Stomach (tissue), 4 donors: ENCODE measurements at regions not wholly inside any gene's neighbourhood (a gene's known extent, or its start where the extent isn't known, plus 50 kb on each side); places are given as distances from the start of the nearest gene placed in this dataset.

ENCODE experiments used
- CTCF ChIP-seq, 7 experiments: fragments of 450-650 bp in 4 of 7; fragments of 200-600 bp in 3 of 7; sonication (generic) in 3 of 7; IDR thresholded peaks; one replicate each; pipeline ENCODE4 v1.5.1; 2016 to 2019; ENCODE audit warnings: antibody characterized with exemption in 7 of 7, control low read depth in 2 of 7, mild to moderate bottlenecking in 1 of 7
- EP300 ChIP-seq: sonication (generic); formaldehyde crosslinking; IDR thresholded peaks from one replicate; pipeline ENCODE4 v1.6.1; 2017; ENCODE audit warnings: antibody characterized with exemption
- POLR2A ChIP-seq, 4 donors: fragments of 450-650 bp; IDR thresholded peaks; one replicate each; pipeline ENCODE4 v1.6.1; 2016; ENCODE audit warnings: antibody characterized with exemption in 4 of 4, control low read depth in 2 of 4, mild to moderate bottlenecking in 1 of 4, moderate library complexity in 1 of 4
- POLR2AphosphoS5 ChIP-seq, 3 donors: sonication (generic); formaldehyde crosslinking; IDR thresholded peaks; one replicate each; pipeline ENCODE4 v1.6.1; 2016; ENCODE audit warnings: antibody characterized with exemption in 3 of 3

GRCh38 chr7:125661006-125661405 is 731.4 kb upstream of the POT1 start:
- TF ChIP-seq POLR2A (IDR thresholded peaks at IDR 0.05) (no peak), CTCF (IDR thresholded peaks at IDR 0.05) (no peak), POLR2AphosphoS5 (IDR thresholded peaks at IDR 0.05) (no peak), EP300 (no peak)
